ENCODE measurements at regions not wholly inside any gene's neighbourhood (a gene's known extent, or its start where the extent isn't known, plus 50 kb on each side); places are given as distances from the start of the nearest gene placed in this dataset.

- no peak for TF ChIP-seq ZNF274 (IDR thresholded peaks at IDR 0.05; ENCODE audit: low read depth, low read length)
- TF ChIP-seq CTCF (IDR thresholded peaks at IDR 0.05 in 2 of 3, conservative IDR thresholded peaks at IDR 0.05 in 1 of 3; ENCODE audit: borderline replicate concordance in 1 of 3, insufficient read depth in 1 of 3, low read depth in 2 of 3, low read length in 2 of 3), result no peak
- no peak for TF ChIP-seq REST (IDR thresholded peaks at IDR 0.05; ENCODE audit: low read depth)
- TF ChIP-seq CEBPB (IDR thresholded peaks at IDR 0.05; ENCODE audit: low read depth), result no peak
- no peak for TF ChIP-seq SIN3A (IDR thresholded peaks at IDR 0.05; ENCODE audit: low read depth)
- no peak for TF ChIP-seq EZH2phosphoT487 (IDR thresholded peaks at IDR 0.05; ENCODE audit: borderline replicate concordance)
- no peak for TF ChIP-seq EZH2 (IDR thresholded peaks at IDR 0.05)
- TF ChIP-seq POLR2A (IDR thresholded peaks at IDR 0.05; ENCODE audit: borderline replicate concordance, extremely low read depth, insufficient read depth, insufficient read length), result no peak
- TF ChIP-seq SP1 (IDR thresholded peaks at IDR 0.05; ENCODE audit: low read depth), result no peak
- no peak for TF ChIP-seq ZFX (IDR thresholded peaks at IDR 0.05)
- no peak for TF ChIP-seq RAD21 (IDR thresholded peaks at IDR 0.05; ENCODE audit: low read depth)
- TF ChIP-seq POLR2AphosphoS5 (IDR thresholded peaks at IDR 0.05; ENCODE audit: low read depth, low read length), result no peak
- TF ChIP-seq FOSL1 (IDR thresholded peaks at IDR 0.05; ENCODE audit: low read depth), result no peak
These were observed 376.0 kb upstream of the PDE3A start for GRCh38 chr12:19992311-19992710.
